Smooth muscle cell of the brain vasculature (primary cell): ENCODE measurements at regions not wholly inside any gene's neighbourhood (a gene's known extent, or its start where the extent isn't known, plus 50 kb on each side); places are given as distances from the start of the nearest gene placed in this dataset.

ENCODE experiments used
- DNase-seq: peaks from one replicate; pipeline ENCODE4 v3.0.0-alpha.2; 2012; ENCODE audit warnings: low read depth, low spot score

- no peak for DNase-seq
Observed at GRCh38 chr2:190809139-190809764, 71.4 kb upstream of the GLS start.

GRCh38 chr2:190809876-190810525 lies 70.6 kb upstream of the GLS start:
- DNase-seq: no peak

DNA sequence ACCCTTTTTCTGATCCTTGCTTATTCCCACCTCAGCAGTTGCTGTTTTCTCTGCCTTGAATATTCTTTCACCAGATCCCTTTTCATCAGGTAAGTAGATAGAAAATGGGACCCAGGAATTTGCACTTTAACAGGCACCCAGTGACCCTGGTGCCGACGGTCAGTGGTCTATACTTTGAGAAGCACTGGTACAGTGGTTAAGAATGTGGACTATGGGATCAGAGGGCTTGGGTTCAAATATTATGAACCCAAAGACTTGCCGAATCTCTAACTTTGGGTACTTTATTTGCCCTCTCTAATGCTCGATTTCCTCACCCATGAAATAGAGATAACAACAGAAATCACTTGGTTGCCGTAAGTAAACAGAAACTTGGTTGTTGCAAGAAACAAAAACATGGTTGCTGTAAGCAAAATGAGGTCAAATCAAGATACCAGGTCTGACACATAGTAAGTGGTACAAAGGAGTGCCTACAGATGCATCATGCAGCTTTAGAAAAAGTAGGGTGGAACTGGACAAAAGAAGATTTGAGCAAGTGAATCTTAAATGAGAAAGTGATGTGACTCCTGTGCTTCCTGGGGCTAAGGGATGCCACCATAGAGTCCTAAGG lies 69.5 kb upstream of the GLS start:
- no peak for DNase-seq

- no peak for DNase-seq
Observed at GRCh38 chr2:190811811-190812210, 68.8 kb upstream of the GLS start.

- no peak for DNase-seq
Observed at GRCh38 chr2:190812506-190813294, 67.9 kb upstream of the GLS start.

GRCh38 chr2:190815226-190815625 lies 65.4 kb upstream of the GLS start:
- no peak for DNase-seq

- no peak for DNase-seq
Observed at GRCh38 chr2:190817082-190817481, 63.5 kb upstream of the GLS start.

- no peak for DNase-seq
Observed at GRCh38 chr2:190819840-190820301, 60.8 kb upstream of the GLS start.

- no peak for DNase-seq
Observed at GRCh38 chr2:190820416-190820815, 60.2 kb upstream of the GLS start.

DNA sequence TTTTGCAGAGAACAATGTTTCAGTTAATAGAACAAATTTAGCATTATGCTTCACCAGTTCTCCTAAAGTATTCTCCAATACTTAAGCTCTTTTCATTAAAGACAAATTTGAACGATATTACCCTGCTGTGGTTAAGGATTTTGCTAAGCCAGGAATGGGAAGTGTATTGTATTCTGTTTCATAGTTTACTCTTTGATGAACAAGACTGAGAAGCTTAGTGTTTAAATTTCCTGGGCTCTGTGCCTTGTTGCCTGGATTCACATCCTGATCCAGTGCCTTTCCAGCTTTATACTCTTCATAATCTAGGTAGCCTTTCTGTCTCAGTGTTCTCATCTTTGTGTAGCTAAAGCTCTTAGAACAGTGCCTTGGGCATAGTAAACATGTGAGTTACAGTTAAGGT lies 58.6 kb upstream of the GLS start:
- DNase-seq: no peak

DNA sequence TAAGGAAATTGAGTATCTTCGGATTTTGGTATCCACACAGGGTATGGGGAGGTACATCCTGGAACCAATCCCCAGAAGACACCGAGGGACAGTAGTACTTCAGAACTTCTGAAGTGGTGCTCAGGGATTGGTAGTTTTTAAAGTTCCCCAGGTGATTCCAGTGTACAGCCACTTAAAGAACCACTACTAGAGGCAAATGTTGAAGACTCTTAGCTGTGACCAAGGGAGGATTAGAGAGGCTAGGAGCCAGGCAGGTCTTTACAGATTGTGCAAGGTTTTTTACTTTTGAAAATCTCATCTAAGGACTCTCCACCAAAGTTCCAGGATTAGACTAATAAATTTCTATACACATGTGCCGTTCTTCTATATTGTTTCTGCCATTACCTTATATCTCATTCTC lies 52.9 kb upstream of the GLS start:
- DNase-seq: no peak

DNA sequence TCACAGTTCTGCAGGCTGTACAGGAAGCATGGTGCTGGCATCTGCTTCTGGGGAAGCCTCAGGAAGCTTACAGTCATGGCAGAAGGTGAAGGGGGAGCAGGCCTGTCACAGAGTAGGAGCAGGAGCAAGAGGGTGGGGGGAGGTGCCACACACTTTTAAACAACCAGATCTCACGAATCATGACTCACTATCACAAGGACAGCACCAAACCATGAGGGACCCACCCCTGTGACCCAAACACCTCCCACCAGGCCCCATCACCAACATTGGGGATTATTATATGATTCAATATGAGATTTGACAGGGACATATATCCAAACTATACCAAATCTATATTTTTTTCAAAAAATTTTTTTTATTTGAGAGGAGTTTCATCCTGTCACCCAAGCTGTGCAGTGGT lies 51.0 kb upstream of the GLS start:
- no peak for DNase-seq
